Activated CD8-positive, alpha-beta memory T cell treated with anti-CD3 and anti-CD28 coated beads for 1 hour (primary cell): ENCODE measurements at regions not wholly inside any gene's neighbourhood (a gene's known extent, or its start where the extent isn't known, plus 50 kb on each side); places are given as distances from the start of the nearest gene placed in this dataset.
"Not testable (repeated sequence)": the region's sequence is repeated elsewhere in the genome, so short reads cannot be mapped to it uniquely, and the experiment has no call there.

ENCODE experiments used
- DNase-seq, 2 donors: peaks; one replicate each; pipeline ENCODE4 v3.0.0-alpha.2; 2020; ENCODE audit warnings: low read depth in 1 of 2; ENCODE audit errors: extremely low read depth in 1 of 2

DNA sequence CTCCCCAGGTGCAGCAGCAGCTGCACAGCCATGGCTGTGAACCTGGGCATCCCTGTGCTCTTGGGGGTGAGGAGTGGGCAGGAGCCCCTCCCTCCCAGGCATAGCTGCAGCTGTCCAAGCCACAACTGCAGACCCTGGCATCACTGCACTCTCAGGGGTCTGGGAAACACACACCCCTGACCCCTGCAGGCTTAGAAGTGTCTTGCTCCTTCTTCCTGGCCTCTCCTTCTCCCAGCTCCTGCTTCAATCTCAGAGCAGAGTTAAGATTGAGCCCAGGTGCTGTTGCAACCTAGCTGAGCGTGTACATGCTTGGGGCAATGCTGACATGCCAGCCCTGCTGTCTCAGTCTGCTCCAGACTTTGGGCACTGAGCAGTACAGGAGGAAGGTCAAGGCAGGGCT, 833.6 kb downstream of the FLRT2 start:
- no peak for DNase-seq

DNA sequence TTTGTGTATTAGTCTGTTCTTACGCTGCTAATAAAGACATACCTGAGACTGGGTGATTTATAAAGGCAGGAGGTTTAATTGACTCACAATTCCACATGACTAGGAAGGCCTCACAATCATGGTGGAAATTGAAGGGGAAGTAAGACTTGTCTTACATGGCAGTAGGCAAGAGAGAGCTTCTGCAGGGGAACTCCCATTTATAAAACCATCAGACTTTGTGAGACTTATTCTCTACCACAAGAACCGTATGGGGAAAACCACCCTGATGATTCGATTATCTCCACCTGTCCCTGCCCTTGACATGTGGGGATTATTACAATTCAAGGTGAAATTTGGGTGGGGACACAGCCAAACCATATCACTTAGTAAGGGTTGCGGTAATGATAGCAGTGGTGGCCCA, 833.1 kb downstream of the FLRT2 start:
- DNase-seq = no peak

DNA sequence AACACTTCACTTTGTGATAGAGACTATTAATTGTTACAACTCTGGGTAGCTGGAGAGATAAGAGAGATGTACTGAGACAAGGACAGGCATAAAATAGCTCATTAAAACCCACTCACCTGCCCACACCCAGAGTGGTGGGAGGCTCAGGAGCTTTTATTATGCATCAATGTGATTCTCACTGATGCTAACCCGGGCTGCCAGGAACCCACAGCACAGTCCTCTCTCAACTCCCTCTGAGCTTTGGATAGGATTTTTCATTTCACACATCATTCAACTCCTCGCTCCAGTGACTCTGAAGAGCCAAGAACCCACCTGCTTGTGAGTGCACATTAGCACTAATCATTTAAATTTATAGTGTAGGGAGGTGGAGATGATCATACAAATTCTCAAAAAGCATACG, 827.9 kb downstream of the FLRT2 start:
- no peak for DNase-seq

DNA sequence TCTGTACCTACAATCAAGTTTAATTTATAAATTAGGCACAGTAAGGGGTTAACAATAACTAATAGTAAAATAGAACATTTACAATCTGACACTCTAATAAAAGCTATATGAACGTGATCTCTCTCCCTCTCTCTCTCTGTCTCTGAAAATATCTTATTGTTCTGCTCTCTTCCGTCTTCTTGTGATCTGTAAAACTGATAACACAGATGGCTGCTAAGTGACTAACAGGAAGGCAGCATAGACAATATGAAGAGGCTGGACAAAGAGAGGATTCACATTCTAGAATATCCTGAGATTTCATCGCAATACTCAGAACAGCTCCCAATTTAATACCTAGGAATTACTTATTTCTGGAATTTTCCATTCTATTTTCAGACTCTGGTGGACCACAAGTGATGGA, 827.2 kb downstream of the FLRT2 start:
- DNase-seq = no peak

DNA sequence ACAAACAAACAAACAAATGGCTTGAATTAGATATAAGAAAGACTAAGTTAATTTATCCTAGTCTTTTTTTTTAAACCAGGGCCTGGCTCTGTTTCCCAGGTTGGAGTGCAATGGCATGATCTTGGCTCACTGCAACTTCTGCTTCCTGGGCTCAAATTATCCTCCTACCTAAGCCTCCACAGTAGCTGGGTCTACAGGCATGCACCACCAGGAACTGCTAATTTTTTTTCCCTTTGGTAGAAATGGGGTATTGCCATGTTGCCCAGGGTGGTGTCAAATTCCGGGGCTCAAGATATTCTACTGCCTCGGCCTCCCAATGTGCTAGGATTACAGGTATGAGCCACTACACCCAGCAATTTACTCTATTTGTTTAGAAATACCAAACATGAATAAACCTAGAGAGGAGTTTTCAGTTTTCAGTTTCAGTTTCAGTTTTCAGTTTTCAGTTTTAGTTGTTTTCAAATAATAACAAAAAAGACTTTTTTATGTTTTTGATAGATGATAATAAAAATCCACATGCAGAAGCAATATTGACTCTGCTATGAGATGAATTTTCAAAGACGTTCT, 817.0 kb downstream of the FLRT2 start:
- no peak for DNase-seq

DNA sequence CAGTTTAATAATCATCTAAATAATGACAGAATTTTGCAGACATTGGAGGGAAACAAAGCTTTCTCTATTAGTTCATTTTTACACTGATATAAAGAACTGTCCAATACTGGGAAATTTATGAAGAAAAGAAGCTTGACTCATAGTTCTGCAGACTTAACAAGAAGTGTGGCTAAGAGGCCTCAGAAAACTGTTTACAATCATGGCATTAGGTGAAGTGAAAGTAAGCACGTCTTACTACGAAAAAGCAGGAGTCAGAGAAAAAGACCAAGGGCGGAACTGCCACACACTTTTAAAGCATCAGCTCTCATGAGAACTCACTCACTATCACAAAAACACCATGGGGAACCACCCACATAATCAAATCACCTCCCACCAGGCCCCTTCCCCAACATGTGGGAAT, 804.4 kb downstream of the FLRT2 start:
- no peak for DNase-seq

DNA sequence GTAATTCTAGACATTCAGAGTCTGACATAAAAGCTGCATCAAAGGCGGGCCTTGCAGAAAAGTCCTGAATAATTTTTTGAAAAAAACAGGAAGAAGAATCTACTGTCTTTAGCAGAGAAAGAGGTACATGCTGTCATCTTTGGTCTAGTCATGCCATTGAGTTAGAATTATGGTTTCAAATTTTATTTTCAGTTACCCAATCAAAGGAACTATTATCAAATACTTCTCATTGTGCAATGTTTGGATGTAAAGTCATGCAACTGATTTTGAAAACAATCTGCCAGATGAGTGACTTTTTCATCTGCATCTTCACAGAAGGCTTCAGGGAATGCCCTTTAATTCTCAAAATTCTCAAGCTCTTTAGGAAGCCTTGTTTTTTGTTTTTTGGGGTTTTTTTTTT, 803.5 kb downstream of the FLRT2 start:
- no peak for DNase-seq

DNA sequence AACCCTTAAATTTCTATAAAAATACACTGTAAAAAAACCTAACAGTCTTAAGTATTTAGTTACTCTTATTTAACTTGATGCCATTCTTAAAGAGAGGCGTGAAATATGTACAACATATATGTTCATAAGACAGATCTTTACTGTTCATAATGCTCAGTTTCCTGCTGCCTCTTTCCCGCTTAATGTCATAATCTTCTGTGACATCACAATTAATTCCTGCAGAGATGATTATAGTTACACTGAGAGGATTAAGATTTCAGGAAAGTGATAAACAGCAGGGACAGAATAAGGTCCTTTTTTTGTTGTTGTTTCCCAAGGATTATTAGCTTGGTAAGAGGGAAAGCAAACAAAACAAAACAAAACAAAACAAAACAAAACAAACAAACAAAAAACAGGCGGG, 801.4 kb downstream of the FLRT2 start:
- DNase-seq = no peak

DNA sequence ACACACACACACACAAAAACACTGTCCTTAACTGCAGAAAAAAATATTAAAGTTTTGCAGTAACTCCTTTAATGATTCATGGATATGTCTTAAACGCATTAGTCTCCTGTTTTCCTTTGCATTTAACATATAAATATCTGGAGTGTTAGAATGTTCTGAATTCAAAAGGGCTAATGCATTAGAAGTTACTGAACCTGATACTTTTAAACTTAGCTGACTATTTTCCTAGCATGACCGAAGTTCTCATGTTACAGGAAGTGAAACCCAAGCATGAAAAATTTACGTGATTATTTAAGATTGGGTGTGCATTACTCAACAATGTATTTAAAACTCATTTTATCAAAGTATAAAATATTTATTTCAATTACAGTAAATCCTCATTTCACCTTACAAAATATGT, 791.2 kb downstream of the FLRT2 start:
- DNase-seq = no peak

DNA sequence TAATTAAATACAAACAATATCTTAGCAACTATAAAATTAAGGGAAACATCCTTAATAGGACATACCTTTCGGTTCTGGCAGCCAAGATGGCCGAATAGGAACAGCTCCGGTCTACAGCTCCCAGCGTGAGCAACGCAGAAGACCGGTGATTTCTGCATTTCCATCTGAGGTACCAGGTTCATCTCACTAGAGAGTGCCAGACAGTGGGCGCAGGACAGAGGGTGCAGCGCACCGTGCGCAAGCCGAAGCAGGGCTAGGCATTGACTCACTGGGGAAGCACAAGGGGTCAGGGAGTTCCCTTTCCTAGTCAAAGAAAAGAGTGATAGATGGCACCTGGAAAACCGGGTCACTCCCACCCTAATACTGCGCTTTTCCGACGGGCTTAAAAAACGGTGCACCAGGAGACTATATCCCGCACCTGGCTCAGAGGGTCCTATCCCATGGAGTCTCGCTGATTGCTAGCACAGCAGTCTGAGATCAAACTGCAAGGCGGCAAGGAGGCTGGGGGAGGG, 782.3 kb downstream of the FLRT2 start:
- DNase-seq = not testable (repeated sequence)

DNA sequence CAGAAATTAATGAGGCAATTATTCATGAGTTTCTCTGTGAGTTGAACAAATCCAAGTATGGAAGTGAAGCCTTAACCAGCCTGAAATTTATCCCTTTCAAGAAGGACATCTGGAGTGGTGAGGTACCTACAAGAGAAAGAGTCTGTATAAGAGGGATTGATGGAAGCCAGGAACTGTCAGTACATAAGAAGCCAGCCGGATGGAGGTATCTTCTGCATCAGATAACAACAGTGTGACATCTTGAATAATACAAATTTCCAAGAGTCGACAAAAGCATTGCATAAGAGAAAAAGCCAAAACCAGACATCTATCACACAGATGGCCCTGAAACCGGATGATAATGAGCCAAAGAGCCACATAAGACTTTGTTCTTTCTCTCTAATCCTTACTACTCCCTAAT, 781.2 kb downstream of the FLRT2 start:
- DNase-seq = no peak

DNA sequence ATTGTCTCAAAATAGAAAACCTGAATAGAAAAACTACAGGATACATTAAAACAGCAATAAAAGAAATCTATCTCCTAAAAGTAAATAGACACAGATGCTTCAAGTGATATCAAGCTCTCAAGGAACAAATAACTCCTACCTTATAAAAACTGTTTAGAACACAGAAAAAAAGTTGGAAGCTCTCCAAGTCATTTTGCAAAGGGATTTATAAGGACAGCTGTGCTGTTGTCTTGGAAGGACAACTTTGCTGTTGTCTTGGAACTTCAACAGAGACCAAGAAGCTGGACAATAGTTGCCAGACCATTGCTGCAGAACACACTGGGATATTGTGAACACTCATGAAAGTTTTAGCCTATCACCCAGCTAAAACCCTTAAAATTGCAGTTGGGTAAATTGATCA, 780.7 kb downstream of the FLRT2 start:
- no peak for DNase-seq

DNA sequence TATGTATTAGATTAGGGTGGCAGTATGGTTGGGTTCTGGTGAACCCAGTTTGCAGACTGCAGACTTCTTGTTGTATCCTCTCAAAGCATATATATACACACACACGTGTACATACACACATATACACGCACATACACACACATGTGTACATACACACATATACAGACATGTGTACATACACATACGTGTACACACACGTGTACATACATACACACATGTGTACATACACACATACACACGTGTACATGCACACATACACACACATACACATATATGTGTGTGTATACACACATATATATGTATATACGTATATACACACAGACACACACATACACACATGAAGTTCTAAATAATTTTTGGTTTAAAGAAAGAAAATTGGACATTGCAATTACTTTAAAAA, 780.2 kb downstream of the FLRT2 start:
- no peak for DNase-seq

DNA sequence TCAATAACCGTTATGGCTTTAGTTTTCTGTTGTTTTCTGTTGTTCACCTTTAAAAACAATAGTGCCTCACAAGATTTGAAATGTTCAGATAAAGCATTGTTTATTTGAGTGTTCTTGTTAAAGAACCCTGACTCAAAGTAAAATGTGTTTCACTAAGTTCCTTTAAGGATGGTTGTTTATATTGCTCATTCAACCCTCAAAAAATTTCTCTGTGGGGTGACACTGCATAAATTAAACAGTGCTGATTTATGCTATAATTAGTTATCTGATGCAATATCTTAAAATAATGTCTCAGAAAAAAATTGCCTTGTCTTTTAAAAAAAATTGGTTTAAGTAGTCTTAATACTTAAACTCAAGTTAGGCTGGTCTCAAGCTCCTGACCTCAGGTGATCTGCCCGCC, 775.1 kb downstream of the FLRT2 start:
- no peak for DNase-seq

DNA sequence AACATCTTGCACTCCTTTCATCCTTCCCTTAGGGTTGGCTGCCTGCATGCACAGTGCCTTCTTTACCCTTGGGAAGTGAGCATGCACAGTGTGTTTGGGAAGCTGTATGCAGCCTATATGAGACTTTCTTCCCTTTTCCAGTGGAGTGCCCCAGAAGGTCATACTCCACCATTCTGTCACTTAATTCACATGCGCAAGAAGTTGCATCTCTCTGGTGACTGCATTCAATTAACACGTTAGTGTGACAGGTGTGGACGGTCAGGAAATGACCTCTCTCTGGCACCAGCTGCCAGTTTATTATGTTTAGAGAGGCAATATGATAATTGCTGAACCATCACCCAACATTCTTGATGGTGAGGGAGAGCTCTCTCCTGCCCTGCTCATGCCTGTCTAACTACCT, 770.0 kb downstream of the FLRT2 start:
- no peak for DNase-seq

DNA sequence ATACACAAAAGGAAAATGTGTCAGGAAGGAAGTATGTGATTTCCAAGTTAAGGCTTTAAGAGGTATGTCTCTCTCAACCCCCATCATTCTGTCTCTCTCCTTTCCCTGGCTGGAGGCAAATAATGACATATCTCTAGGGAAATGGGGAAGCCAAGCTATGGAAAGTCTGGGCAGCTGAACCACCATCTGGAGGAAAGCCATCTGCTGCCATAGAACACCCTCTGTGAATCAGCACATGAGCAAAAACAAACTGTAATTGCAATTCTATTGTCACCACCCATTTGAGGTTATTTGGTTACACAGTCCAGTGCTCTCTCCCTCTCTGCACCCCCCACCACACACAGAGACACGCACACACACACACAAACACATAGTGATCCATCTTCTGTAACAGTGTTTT, 766.2 kb downstream of the FLRT2 start:
- DNase-seq = no peak

DNA sequence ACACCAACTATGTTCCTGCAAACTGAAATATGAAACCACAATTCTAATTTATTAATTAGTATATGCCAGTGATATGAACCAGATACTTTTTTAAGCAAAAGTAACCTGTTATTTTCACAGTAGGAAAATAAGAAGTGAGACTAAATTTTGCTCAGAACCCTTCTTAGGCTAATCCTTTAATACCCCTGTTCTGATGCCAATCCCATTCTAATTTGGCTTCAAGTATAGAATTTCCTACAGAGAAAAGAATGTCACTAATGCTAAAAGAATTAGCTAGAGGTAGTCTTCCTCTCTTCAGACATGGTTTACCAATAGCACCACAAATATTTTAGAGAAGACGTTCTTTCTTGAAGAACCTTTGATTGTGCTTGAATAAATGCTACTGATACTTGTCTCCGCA, 758.4 kb downstream of the FLRT2 start:
- no peak for DNase-seq

DNA sequence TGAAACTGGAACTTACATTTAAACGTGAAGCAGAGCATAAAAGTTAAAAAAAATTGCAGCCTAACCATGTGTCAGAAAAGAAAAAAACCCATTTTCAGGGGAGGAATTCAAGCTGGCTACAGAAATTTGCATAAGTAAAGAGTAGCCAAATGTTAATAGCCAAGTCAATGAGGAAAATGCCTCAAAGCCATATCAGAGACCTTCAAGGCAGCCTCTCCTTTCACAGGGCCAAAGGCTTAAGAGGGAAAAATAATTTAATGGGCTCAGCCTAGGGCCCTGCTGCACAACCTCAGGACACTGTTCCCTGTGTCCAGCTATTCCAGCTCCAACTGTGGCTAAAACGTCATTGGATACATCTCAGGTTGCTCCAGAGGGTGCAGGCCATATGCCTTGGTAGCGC, 749.5 kb downstream of the FLRT2 start:
- no peak for DNase-seq

DNA sequence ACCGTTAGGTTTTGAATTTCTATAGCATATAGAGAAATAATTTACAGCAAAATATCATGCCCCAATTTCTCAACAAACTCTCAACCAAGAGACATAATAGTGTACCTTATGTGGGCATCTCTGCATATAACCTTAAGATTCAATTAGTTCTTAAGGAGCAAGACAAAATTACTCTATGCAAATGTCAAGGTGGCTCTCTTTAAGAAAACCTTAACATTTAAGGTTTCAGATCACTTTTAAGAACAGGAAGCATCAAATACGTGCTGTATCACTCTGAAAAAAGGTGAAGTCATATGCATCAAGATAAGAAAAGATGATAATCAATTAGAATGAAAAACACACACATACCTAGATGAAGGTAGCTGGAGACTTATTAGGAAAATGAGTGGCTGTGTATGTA, 728.0 kb downstream of the FLRT2 start:
- no peak for DNase-seq

DNA sequence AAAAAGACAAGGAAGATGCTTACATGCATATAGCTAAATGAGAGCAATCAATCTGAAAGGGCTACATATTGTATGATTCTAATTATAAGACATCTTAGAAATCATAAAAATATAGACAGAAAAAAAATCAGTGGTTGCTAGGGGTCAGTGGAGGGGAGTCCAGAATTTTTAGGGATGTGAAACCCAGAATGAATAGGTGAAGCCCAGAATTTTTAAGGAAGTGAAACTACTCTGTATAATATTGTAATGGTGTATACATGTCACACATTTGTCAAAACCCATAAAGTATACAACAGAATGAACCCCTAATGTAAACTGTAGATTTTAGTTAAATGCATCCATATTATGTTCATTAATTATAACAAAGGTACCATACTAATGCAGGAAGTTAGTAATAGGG, 713.2 kb downstream of the FLRT2 start:
- no peak for DNase-seq

DNA sequence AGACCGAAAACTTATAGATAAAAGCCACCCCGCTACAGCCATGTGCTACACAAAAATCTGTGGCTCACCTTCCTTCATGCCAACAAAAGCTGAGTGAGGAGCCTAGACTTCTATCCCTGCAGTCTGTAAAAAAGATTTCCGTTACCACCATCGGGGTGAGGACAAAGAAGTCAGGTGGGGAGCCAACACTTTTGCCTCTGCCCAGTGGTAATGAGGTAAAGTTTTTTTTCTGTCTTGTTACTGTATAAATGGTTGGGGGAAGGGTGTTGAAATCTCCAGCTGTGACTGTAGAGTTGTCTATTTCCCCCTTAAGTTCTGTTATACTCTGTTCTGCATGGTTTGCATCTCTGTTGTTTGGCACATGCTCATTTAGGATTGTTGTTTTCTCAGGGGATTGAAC, 707.8 kb downstream of the FLRT2 start:
- no peak for DNase-seq

DNA sequence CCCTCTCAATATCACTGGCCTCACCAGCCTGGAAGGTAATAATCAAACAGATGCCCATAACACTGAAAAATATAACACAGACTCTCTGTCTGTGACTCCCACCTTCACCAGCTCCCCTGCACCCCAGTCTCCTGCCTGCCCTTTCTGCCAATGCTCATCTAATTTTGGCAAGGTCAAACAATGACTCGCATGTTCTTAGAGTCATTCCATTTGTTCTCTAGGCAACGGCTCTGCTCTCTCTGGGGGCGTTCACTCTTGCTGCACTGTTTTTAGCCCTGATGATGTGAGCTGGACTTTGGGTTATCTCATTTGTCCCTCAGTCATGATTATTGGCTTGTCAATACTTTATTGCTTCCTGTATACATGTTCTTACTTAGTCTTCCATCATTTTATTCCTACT, 691.8 kb downstream of the FLRT2 start:
- DNase-seq = no peak

DNA sequence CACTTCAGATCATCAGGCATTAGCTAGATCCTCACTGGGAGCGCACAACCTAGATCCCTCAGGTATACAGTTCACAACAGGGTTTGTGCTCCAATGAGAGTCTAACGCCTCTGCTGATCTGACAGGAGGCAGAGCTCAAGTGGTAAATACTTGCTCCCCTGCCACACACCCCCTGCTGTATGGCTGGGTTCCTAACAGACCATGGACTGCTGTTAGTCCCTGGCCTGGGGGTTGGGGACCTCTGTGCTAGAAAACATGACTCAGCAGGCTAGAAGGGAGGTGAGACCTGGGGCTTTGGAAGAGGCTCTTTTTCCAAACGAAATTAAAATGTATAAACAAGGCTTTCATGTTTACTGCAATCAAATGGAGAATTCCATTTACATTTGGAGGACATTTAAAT, 691.1 kb downstream of the FLRT2 start:
- no peak for DNase-seq

DNA sequence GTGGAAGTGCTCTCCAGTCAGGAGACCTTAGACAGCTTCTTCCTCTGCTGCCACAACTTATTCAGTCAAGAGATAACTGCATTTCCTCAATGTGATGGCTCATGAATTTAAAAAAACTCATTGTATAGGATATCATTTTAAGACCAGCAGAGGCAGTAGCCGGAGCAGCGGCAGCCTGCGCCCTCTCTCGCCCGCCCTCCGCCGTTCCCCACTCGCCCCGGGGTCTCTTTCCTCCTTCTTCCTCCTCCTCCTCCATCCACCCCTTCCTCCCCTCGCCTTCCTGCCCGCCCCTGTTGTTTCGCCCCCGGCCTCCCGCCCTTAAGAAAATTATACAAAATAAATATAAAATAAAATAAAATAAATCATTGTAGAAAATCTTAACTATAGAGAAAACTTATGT, 687.6 kb downstream of the FLRT2 start:
- no peak for DNase-seq
